ENCODE measurements at regions not wholly inside any gene's neighbourhood (a gene's known extent, or its start where the extent isn't known, plus 50 kb on each side); places are given as distances from the start of the nearest gene placed in this dataset.

GRCh38 chr11:95379479-95379878 lies 148.5 kb upstream of the SESN3 start:
- H3K27ac Mint-ChIP-seq: no peak overlapping the region
- no peaks in the 10 kb centered on the region for H3K79me2 ChIP-seq (ENCODE audit: control insufficient read depth, insufficient read depth, low read length)
- H3K27me3 ChIP-seq (replicated peaks in 1 of 4; ENCODE audit: control extremely low read depth in 1 of 4, control insufficient read depth in 3 of 4, insufficient read depth in 4 of 4, low read length in 3 of 4): no peaks in the 10 kb centered on the region
- TF ChIP-seq CTCF (IDR thresholded peaks at IDR 0.05) (no peak), EZH2 (IDR thresholded peaks at IDR 0.05; ENCODE audit: borderline replicate concordance, insufficient read depth, low read depth, low read length, poor library complexity, severe bottlenecking) (no peak)
- no peak overlapping the region for H3K27ac ChIP-seq (ENCODE audit: low read length in 2 of 2)
- H3K4me3 Mint-ChIP-seq: no peak overlapping the region
- H3K9ac ChIP-seq (ENCODE audit: low read length): no peak overlapping the region
- ChIA-PET CTCF (no interaction called here), POLR2A (no interaction called here)
- no peak for ATAC-seq (ENCODE audit: low read depth)
- H3K4me2 ChIP-seq (replicated peaks; ENCODE audit: low read depth, low read length, poor library complexity, severe bottlenecking): no peak overlapping the region
- no peak for DNase-seq
- no peaks in the 10 kb centered on the region for H3K36me3 ChIP-seq (replicated peaks in 1 of 2; ENCODE audit: control extremely low read depth in 1 of 2, control insufficient read depth in 1 of 2, extremely low read depth in 1 of 2, insufficient read depth in 2 of 2, low read length in 1 of 2)
- no peaks in the 10 kb centered on the region for H3K9me3 ChIP-seq (ENCODE audit: control extremely low read depth in 1 of 3, control insufficient read depth in 2 of 3, insufficient read depth in 1 of 3, low read length in 2 of 3)
- no peaks in the 10 kb centered on the region for H4K20me1 ChIP-seq (ENCODE audit: control insufficient read depth, insufficient read depth, low read length, poor library complexity, severe bottlenecking)
- H3K4me3 ChIP-seq (ENCODE audit: control extremely low read depth in 1 of 5, extremely low read depth in 1 of 5, insufficient read depth in 1 of 5, low read depth in 2 of 5, low read length in 4 of 5): no peak overlapping the region
- H3K9me3 Mint-ChIP-seq (ENCODE audit: insufficient read depth): no peaks in the 10 kb centered on the region
- peaks cover 3% of the 10 kb centered on the region for H3K4me1 Mint-ChIP-seq
- intact Hi-C loops (cut with micrococcal nuclease): no loop called here
- H3K4me1 ChIP-seq (ENCODE audit: control insufficient read depth in 2 of 2, insufficient read depth in 2 of 2, low read length in 2 of 2): no peaks in the 10 kb centered on the region
- H3K27me3 Mint-ChIP-seq: peaks cover 4% of the 10 kb centered on the region
- H2AFZ ChIP-seq (ENCODE audit: insufficient read depth, low read depth, low read length, poor library complexity, severe bottlenecking): no peak overlapping the region

GRCh38 chr11:95378789-95379188 lies 147.8 kb upstream of the SESN3 start:
- Histone ChIP-seq H3K9ac (ENCODE audit: low read length) (no peak overlapping the region), H3K9me3 (ENCODE audit: control extremely low read depth in 1 of 3, control insufficient read depth in 2 of 3, insufficient read depth in 1 of 3, low read length in 2 of 3) (no peaks in the 10 kb centered on the region), H4K20me1 (ENCODE audit: control insufficient read depth, insufficient read depth, low read length, poor library complexity, severe bottlenecking) (no peaks in the 10 kb centered on the region), H3K27ac (ENCODE audit: low read length in 2 of 2) (no peak overlapping the region), H3K36me3 (replicated peaks in 1 of 2; ENCODE audit: control extremely low read depth in 1 of 2, control insufficient read depth in 1 of 2, extremely low read depth in 1 of 2, insufficient read depth in 2 of 2, low read length in 1 of 2) (no peaks in the 10 kb centered on the region), H2AFZ (ENCODE audit: insufficient read depth, low read depth, low read length, poor library complexity, severe bottlenecking) (no peak overlapping the region), H3K27me3 (replicated peaks in 1 of 4; ENCODE audit: control extremely low read depth in 1 of 4, control insufficient read depth in 3 of 4, insufficient read depth in 4 of 4, low read length in 3 of 4) (no peaks in the 10 kb centered on the region), H3K79me2 (ENCODE audit: control insufficient read depth, insufficient read depth, low read length) (no peaks in the 10 kb centered on the region), H3K4me2 (replicated peaks; ENCODE audit: low read depth, low read length, poor library complexity, severe bottlenecking) (no peak overlapping the region), H3K4me1 (ENCODE audit: control insufficient read depth in 2 of 2, insufficient read depth in 2 of 2, low read length in 2 of 2) (no peaks in the 10 kb centered on the region), H3K4me3 (ENCODE audit: control extremely low read depth in 1 of 5, extremely low read depth in 1 of 5, insufficient read depth in 1 of 5, low read depth in 2 of 5, low read length in 4 of 5) (no peak overlapping the region)
- Mint-ChIP-seq H3K4me3 (no peak overlapping the region), H3K27ac (no peak overlapping the region), H3K4me1 (peaks cover 3% of the 10 kb centered on the region), H3K27me3 (peaks cover 4% of the 10 kb centered on the region), H3K9me3 (ENCODE audit: insufficient read depth) (no peaks in the 10 kb centered on the region)
- no peak for DNase-seq
- intact Hi-C loops (cut with micrococcal nuclease): no loop called here
- TF ChIP-seq CTCF (IDR thresholded peaks at IDR 0.05) (no peak), EZH2 (IDR thresholded peaks at IDR 0.05; ENCODE audit: borderline replicate concordance, insufficient read depth, low read depth, low read length, poor library complexity, severe bottlenecking) (no peak)
- ChIA-PET CTCF (no interaction called here), POLR2A (no interaction called here)
- WGBS (ENCODE audit: insufficient coverage): 100% methylated on average over 1 of the region's 1 CpG
- no peak for ATAC-seq (ENCODE audit: low read depth)

Data from B cell (primary cell).